Upper lobe of right lung (tissue), 1 donor: ENCODE measurements at regions not wholly inside any gene's neighbourhood (a gene's known extent, or its start where the extent isn't known, plus 50 kb on each side); places are given as distances from the start of the nearest gene placed in this dataset.

ENCODE experiments used
- ATAC-seq: fragments of 200-7000 bp; cut with Tn5 transposase; one replicate; pipeline ENCODE4 v1.9.1; 2020; ENCODE audit warnings: mild to moderate bottlenecking, moderate library complexity
- DNase-seq: peaks from one replicate; pipeline ENCODE4 v3.0.0-alpha.2; 2020
- H3K27ac ChIP-seq: fragments of 200-600 bp; one replicate; pipeline ENCODE4 v1.8.0; 2022
- H3K27me3 ChIP-seq: fragments of 200-600 bp; one replicate; pipeline ENCODE4 v1.8.0; 2022; ENCODE audit warnings: mild to moderate bottlenecking
- H3K36me3 ChIP-seq: fragments of 200-600 bp; one replicate; pipeline ENCODE4 v1.8.0; 2022
- H3K4me1 ChIP-seq: fragments of 200-600 bp; one replicate; pipeline ENCODE4 v1.8.0; 2022
- H3K4me3 ChIP-seq: fragments of 200-600 bp; one replicate; pipeline ENCODE4 v1.8.0; 2022; ENCODE audit warnings: mild to moderate bottlenecking
- H3K9me3 ChIP-seq: fragments of 200-600 bp; one replicate; pipeline ENCODE4 v1.8.0; 2022
- intact Hi-C: fragments of 100-400 bp; cut with DNase I; formaldehyde crosslinking; loops from one replicate; pipeline ENCODE4 v1.11.0; 2022
- TF ChIP-seq, protein P1 (sequence below): fragments of 200-600 bp; IDR thresholded peaks from one replicate; pipeline ENCODE4 v1.8.0; 2022; ENCODE audit warnings: antibody characterized with exemption
- donor health status: DM: no; HTN: yes; CAD: no; lungs with severe emphysema.

DNA sequence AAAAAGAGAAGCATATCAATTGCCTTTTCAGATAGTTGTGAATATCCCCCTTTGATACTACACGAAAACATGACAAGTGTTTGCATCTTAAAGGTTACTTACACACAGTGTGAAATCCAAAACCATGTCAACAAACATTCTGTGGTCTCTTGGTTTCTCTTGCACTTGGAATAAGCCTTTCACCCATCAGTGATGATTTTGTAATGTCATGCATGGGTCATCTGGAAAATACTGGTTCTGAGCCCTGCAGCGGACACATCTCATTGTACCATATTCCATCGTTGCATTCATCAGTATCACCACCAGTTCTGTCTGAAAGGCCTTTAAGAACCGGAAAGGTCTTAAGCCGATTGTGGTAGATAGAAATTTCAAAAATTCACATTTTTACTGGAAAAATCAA lies 65.4 kb upstream of the SOX1 start:
- Histone ChIP-seq H3K27ac (no peak overlapping the region), H3K4me3 (no peak overlapping the region), H3K9me3 (no peaks in the 10 kb centered on the region), H3K36me3 (no peaks in the 10 kb centered on the region), H3K27me3 (no peaks in the 10 kb centered on the region), H3K4me1 (no peaks in the 10 kb centered on the region)
- intact Hi-C loops: no loop called here
- DNase-seq (no peak), ATAC-seq (no peak)
- TF ChIP-seq, protein P1, sequence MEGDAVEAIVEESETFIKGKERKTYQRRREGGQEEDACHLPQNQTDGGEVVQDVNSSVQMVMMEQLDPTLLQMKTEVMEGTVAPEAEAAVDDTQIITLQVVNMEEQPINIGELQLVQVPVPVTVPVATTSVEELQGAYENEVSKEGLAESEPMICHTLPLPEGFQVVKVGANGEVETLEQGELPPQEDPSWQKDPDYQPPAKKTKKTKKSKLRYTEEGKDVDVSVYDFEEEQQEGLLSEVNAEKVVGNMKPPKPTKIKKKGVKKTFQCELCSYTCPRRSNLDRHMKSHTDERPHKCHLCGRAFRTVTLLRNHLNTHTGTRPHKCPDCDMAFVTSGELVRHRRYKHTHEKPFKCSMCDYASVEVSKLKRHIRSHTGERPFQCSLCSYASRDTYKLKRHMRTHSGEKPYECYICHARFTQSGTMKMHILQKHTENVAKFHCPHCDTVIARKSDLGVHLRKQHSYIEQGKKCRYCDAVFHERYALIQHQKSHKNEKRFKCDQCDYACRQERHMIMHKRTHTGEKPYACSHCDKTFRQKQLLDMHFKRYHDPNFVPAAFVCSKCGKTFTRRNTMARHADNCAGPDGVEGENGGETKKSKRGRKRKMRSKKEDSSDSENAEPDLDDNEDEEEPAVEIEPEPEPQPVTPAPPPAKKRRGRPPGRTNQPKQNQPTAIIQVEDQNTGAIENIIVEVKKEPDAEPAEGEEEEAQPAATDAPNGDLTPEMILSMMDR: no peak

DNA sequence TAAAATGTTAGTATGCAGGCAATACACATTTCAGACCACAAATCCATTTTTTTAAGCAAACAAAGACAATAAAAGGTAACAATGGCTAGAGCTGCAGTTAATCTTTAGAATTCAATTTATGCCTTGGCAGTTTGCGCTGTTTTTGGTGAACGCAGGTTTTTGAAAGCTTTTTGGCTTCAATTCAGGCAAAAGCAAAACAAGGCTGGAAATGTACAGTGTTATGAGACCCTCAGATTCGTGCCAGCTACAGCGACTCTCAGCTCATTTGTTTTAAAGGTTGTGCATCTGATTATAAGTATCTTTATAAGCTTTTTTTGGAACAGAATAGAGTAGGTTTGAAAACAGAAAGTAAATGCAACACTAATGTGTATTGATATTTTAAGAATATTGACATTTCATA lies 63.6 kb upstream of the SOX1 start:
- TF ChIP-seq, protein P1: no peak
- Histone ChIP-seq H3K27me3 (no peaks in the 10 kb centered on the region), H3K4me3 (no peak overlapping the region), H3K4me1 (no peaks in the 10 kb centered on the region), H3K9me3 (no peaks in the 10 kb centered on the region), H3K36me3 (no peaks in the 10 kb centered on the region), H3K27ac (no peak overlapping the region)
- ATAC-seq: no peak
- no peak for DNase-seq
- intact Hi-C loops: no loop called here

DNA sequence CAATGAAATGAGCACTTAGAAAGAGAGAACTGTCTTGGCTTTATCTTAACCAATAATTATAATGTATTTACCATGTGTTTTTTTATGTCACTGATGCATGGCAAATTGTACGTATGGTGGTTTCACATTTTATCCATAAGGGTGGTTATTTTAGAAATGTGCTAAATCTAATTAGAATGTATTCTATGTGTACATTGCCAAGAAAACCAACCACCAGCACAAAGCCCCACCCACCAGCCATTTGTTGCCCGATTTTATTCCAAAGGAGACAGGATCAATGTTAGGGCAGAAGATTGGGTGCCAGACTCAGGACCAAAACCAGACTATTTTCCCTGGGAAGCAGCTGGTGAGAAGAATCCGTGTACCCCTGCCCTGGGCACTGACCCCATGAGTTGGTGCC lies 63.0 kb upstream of the SOX1 start:
- no peak overlapping the region for H3K27ac ChIP-seq
- H3K36me3 ChIP-seq: no peaks in the 10 kb centered on the region
- no peaks in the 10 kb centered on the region for H3K4me1 ChIP-seq
- TF ChIP-seq, protein P1: no peak
- H3K4me3 ChIP-seq: no peak overlapping the region
- DNase-seq: no peak
- intact Hi-C loops: no loop called here
- no peak for ATAC-seq
- no peaks in the 10 kb centered on the region for H3K27me3 ChIP-seq
- no peaks in the 10 kb centered on the region for H3K9me3 ChIP-seq

DNA sequence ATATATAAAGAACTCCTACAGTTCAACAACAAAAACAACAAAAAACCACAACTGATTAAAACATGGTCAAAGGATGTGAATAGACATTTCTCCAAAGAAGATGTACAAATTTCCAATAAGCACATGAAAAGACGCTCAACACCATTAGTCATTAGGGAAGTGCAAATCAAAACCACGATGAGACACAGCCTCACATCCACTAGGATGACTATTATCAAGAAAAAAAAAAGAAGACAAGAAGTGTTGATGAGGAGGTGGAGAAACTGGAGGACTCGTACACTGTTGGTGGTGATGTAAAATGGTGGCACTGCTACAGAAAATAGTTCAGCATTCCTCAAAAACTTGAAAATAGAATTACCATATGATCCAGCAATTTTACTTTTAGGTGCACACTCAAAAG lies 61.0 kb upstream of the SOX1 start:
- Histone ChIP-seq H3K9me3 (no peaks in the 10 kb centered on the region), H3K36me3 (no peaks in the 10 kb centered on the region), H3K27me3 (no peaks in the 10 kb centered on the region), H3K4me1 (no peaks in the 10 kb centered on the region), H3K27ac (no peak overlapping the region), H3K4me3 (no peak overlapping the region)
- no peak for ATAC-seq
- DNase-seq: no peak
- intact Hi-C loops: no loop called here
- TF ChIP-seq, protein P1: no peak

DNA sequence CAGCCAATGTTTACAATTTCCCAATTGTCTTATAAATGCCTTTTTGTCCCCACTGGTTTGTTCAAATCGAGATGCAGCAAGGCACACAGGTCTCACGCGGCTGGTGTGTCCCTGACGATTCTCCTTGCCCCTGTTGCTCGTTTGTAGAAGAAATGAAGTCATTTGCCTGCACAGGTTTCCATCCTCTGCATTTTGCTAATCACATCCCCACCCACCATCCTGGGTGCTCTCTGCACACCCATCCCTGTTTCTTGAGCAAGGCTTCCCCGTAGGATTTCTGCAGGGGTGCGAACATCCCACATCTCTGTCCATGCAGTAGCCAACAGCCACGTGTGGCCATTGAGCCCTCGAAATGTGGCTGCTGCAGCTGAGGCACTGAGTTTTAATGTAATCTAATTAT lies 59.8 kb upstream of the SOX1 start:
- Histone ChIP-seq H3K4me3 (no peak overlapping the region), H3K36me3 (no peaks in the 10 kb centered on the region), H3K27me3 (no peaks in the 10 kb centered on the region), H3K4me1 (no peaks in the 10 kb centered on the region), H3K9me3 (no peaks in the 10 kb centered on the region), H3K27ac (no peak overlapping the region)
- ATAC-seq (no peak), DNase-seq (no peak)
- TF ChIP-seq, protein P1: no peak
- intact Hi-C loops: no loop called here

DNA sequence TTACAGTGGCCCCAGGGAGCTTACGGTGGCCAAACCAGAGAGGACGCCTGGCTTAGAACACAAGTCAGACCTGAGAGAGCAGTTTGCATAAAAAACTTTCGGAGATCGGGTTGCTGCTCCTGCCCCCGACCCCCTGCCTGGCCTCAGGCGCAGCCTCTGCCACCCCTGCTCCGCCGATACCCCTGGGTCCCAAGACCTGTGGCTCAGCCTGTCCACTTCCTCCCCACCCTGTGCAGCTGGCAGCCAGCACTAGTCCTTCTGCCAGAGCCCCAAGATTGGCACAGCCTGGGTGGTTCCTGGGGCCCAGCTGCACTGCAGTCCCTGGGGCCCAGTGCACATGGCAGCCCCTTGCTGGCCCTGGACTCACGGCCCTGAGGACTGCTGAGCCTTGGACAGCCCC lies 56.2 kb upstream of the SOX1 start:
- TF ChIP-seq, protein P1: no peak
- DNase-seq (no peak), ATAC-seq (no peak)
- no peaks in the 10 kb centered on the region for H3K27me3 ChIP-seq
- H3K36me3 ChIP-seq: no peaks in the 10 kb centered on the region
- H3K9me3 ChIP-seq: no peaks in the 10 kb centered on the region
- no peaks in the 10 kb centered on the region for H3K4me1 ChIP-seq
- intact Hi-C loops: no loop called here
- no peak overlapping the region for H3K4me3 ChIP-seq
- H3K27ac ChIP-seq: no peak overlapping the region
